Inferior parietal cortex (tissue), 1 donor: ENCODE measurements at regions not wholly inside any gene's neighbourhood (a gene's known extent, or its start where the extent isn't known, plus 50 kb on each side); places are given as distances from the start of the nearest gene placed in this dataset.

Experiments
- DNase-seq: peaks from one replicate; pipeline ENCODE4 v3.0.0-alpha.2; 2016; ENCODE audit errors: extremely low spot score

DNA sequence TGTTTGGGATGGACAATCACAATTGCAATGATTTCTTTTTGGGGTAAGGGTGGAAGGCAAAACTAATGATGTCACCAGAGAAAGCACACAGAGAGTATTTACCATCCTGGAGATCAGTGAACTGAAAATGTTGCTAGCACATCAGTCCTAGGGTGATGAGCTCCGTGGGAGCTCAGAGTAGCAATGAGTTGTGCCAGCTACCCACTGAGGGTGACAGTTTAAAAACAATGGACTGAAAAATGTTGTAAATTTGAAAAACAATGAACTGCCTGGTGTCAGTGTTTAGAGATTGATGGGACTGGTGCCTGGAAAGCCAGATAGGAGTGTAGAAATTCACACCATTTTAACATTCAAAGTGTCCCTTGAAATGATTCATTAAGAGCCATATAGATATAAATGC is 198.5 kb downstream of the ATP23 start:
- no peak for DNase-seq

DNA sequence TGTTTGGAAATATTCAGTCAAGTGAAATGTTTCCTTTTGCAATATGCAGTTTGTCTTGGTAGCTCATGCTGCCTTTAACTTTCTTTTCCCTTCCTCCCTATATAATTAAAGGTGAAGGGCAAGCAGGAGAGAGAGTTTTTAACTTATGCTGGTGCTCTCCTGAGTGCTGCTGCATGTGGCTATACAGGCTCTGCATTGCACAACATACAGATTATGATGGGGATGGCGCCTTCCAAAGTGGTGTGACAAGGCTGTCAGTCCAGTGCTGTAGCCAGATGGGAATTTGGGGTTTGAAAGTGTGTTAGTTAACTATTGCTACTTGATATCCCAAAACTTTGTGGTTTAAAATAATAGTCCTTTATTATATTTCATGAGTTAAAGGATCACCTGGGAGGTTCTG is 199.0 kb downstream of the ATP23 start:
- DNase-seq: no peak

DNA sequence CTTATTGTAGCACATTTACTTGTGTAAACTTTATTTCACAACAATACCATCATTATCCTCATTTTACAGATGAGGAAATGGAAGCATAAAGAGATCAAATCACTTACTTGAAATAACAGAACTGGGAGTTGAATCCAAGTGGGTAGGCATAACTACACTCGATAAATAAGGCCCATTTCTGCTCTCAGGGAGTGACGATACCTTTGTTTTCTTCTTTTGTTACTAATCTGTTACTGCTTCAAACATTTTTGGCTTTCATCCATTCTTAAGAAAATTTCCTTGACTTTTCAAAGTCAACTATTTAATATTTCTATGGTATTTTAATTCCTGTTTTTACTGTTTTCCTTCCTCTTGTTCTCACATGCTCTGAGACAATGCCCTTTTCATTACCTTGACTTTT is 201.6 kb downstream of the ATP23 start:
- DNase-seq: no peak

DNA sequence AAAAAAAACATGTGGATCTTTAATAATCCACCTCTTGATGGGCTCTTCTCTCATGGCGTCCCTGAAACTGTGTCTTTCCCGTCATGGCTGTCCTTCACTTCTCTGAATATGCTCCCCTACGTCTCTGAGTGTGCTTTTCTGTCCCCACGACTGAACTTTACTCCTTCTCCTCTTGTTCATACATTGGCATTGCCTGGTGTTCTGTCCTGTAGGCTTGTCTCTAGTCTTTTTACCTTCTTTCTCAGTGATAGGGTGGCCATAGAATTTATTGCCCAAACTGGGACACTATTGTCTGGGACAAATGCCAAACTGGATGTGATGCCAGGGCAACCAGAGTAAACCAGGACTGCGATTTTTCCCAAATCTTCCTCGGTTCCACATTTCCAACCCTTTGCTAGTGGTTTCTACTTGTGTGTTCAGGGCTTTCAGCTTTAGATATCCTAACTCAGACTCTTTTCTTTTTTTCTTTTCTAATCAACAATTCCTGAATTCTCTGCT is 202.2 kb downstream of the ATP23 start:
- no peak for DNase-seq

DNA sequence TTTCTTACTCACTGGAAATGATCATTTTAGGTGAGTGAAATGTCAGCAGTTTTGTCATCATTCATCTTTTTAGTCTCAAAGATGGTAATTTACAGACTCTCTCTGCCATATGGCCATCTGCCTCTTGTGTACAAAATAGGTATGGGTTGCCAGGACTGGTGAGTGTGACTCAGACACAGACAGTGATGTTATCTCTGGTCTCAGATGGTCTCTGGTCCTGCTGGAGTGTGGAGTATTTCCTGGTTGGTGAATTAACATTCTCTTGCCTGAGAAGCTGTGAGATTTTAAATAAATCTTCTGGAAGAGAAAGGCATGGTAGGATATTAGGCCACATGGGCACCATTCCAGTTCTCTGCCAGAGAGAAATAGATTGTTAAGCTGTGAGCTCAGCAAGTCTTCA is 207.0 kb downstream of the ATP23 start:
- peak; percentile 34 for DNase-seq

DNA sequence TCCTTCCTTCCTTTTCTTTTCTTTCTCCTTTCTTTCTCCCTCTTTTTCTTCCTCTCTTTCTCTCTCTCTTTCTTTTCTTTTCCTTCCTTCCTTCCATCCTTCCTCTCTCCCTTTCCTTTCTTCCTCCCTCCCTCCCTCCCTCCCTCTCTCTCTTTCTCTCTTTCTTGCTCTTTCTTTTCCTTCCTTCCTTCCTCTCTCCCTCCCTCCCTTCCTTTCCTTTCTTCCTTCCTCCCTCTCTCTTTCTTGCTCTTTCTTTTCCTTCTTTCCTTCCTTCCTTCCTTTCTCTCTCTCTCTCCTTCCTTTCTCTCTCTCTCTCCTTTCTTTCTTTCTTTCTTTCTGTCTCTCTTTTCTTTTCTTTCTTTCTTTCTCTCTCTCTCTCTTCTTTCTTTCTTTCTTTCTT is 207.6 kb downstream of the ATP23 start:
- DNase-seq: no peak

DNA sequence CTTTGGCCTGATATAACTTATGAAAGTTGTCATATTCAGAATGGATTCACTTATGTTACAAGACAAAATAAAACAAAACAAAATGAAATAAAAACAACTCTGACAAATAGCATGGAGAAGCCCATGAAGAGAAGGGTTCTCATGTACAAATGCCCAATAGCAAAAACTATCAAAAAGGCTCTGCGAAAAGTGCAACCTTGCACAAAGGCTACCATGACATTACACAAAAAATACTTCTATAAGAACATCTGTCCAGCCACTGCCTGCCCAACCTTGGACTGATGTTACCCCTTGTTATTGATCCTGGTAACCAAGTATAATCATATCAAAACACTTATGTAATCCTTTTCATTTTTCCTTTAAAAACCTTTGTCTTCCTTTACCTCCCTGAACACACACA is 213.0 kb downstream of the ATP23 start:
- DNase-seq: no peak

DNA sequence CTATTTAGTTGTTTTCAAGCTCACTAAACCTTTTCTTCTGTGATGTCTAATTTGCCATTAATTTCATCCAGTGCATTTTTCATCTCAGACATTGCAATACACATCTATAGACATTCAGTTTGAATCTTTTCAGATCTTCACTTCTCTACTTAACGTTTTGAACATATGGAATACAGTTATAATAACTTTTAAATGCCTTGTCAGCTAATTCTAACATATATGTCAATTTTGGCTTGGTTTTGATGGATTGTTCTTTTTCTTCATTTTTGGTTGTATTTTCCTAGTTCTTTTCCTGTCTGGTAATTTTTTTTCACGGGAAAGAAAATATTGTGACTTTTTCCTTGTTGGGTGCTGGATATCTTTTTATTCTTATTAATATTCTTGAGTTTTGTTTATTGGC is 215.3 kb downstream of the ATP23 start:
- DNase-seq: no peak

DNA sequence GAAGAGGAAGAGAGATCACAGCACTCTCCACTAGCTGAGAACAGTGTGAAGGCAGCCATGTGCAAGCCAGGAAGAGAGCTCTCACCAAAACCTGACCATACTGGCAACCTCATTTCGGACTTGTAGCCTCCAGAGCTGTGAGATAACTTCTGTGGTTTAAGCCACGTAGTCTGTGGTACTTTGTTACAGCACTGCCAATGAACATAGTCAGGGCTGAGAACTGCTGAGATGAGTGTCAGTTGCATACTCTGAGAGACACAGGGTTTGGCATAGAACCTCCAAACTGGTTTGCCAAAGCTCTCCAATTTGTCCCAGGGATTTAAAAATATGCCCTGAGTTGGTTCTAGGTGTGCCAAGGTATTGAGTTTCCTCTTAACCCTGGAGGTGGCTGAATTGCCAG is 218.6 kb downstream of the ATP23 start:
- no peak for DNase-seq

DNA sequence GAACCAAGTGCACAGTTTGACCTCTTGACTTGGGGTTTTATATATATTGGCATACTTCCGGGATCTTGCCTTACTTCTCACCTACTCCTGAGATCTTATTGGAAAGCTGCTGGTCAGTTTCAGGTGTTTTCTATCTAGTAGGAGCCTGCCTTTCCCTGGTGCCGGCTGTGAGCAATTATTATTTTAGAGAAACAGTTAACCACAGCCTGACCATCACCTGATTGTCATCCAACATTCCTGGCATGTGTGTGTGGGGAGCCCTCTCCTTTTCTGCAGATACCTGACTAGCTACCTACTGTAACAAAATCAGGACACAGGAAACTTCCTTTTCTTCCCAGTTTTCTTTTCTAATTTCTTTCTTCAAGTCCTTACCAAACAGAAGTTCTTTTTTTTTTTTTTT is 220.4 kb downstream of the ATP23 start:
- no peak for DNase-seq

DNA sequence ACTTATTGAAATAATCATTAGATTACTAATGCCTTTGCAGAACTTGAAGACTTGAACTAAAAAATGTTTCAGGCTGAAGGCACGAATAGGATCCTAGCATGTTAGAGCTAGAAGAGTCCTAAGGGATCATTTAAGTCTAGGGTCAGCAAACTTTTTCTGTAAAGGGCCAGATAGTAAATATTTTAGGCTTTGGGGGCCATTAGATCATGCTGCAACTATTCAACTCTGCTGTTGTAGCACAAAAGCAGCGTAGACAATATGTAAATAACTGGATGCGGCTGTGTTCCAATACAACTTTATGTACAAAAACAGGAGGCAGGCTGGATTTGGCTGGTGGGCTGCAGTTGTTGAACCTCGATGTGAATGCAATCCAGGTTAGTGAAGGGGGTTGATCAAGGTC is 221.7 kb downstream of the ATP23 start:
- DNase-seq: no peak

DNA sequence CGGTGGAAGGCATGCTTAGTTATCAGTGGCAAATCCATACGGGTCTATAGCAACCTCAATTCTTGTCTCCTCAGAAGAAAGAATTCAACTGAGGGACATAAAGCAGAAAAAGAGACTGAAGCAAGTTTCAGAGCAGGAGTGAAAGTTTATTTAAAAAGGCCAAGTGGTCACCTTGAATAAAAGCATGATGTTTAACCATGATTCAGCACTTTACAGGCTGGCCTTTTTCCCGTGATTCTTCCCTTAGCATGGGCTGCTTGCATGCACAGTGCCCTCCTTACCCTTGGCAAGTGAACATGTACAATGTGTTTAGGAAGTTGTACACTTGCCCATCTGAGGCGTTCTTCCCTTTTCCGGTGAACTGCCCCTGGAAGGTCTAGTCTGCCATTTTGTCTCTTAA is 225.3 kb downstream of the ATP23 start:
- no peak for DNase-seq

DNA sequence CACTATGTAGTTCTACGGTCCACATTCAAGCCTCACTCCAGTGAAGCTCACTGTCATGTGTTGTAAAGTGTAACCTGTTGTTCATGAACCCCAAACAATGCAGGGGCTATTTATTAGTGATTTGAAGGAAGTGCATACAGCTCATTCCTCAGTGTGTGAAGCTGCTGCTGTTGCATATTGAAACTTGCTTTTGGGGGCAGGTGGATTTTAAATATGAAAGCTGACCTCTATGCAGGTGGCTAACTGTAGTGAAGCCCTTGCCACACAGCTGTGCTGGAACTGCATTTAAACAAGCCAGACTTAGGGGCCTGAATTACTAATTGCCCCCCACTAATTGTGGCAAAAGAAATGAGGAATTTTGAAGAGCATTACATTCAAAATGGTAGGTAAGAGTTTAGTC is 226.3 kb downstream of the ATP23 start:
- DNase-seq: no peak

DNA sequence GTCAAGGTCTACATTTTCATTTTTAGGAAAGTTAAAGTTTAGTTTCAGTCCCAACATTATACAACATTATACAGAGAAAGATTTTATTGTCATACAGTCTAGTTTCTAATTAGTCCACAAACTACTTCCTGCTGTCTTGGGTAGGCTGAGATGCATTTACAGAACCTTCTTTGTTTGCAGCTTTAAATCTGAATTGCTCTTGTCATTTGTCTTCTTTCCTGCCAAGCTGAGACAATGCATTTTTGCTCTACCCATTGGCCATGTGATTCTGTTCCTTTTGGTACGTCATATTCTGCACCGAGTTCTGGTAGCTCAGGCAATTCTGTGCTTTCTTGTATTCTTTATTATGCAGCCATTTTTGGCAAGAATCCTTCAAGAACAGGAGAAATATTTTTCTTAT is 228.5 kb downstream of the ATP23 start:
- DNase-seq: peak; percentile 24

DNA sequence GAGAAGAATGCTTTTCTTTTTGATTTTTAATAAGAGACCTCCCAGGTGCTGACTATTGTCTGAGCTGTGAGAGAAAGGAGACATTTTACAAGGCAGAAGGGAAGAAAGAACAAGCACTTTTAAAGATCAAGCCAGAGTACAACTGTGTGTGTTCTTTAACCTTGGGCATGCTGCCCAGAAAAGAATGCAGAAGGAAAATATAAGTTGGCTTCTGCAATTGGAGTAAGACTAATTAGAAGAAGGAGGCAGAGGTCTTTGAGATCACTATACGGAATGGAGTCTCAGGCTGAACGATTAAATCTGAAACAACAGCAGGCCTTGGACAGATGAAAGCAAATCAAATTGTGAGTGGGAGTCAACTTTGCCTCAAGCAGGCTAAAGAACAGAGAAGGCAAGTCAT is 230.5 kb downstream of the ATP23 start:
- no peak for DNase-seq

DNA sequence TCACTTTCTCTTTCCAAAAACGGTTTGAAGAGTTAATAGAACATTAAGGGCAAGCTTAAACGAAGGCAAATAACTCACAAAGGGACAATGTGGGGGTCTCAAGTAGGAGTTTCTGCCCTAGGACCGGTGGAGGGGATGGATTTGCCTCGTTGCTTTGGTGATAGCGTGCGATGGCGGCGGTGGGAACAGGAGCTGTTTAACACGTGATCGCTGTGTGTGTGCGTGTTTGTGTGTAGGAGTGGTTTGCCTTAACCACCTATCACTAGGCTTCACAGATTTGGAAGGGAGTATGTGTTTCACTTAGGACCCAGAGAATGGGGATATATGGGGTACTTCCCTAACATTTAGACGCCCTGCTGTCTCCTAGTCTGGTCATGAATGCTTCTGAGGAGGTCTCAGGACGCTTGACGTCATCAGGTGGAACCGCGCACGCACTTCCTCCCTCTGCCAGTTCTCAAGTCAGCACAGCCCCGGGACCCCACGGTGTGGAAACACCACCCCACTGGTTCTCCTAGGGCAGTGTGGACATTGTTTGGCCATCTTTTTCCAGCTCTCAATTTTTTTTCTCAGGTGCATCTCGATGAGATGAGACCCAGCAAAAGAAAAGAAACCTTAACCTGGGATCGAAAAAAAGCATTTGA is 231.2 kb downstream of the ATP23 start:
- no peak for DNase-seq

DNA sequence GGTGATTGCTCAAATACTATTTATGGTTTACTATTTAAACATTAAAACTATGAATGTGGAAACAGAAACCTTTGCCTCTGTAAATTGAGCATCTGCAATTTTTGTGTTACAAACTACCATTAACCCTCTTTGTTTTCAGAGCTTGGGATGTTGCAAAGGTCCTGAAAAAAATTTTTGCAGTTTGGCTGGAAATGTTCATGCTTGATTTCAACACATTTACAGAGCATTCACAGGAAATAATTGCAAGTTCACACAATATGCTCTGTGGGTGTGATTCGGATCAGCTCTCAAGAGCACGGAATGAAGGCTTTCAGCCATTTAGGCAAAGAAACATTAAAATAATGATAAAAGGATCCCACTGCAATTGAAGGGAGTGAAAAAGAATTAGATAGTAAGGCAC is 232.9 kb downstream of the ATP23 start:
- DNase-seq: no peak

DNA sequence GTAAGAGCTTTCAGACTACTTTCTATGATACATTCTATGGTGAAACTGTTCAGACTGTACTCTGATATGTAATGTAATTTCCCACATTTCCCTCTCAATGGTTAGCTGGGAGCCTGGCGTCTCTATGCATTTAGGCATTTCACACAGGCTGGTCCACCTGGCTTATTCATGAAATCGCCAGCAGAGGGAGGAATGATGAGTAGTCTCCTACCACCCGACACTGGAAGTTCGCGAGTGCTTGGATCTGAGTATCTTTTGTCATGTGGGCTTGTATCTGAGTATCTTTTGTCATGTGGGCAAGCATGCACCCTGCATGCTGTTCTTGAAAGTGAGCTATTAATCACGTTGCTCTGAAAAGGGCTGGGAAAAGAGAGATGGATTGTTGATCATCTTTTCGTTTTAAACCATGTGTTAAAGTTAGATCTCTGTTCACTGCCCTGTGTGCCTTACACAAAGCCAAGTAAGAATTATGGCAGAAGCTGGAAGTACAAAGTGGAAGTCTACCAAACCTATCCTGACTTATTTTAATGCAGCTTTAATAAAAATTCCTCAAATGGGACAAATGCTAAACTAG is 235.0 kb downstream of the ATP23 start:
- no peak for DNase-seq

DNA sequence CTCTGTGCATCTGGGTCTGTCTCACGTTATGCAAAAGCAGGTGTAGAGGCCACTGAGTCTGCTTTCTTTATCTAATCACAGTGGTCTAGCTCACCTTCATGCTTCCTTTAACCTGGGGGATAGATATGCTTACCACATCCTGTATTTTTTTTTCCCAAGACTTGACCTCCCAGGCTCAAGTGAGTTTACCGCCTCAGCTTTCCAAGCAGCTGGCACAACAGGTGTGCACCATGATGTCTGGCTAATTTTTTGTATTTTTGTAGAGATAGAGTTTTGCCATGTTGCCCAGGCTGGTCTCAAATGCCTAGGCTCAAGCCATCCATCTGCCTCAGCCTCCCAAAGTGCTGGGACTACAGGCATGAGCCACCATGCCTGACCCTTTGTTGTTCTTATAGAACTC is 236.0 kb downstream of the ATP23 start:
- no peak for DNase-seq

DNA sequence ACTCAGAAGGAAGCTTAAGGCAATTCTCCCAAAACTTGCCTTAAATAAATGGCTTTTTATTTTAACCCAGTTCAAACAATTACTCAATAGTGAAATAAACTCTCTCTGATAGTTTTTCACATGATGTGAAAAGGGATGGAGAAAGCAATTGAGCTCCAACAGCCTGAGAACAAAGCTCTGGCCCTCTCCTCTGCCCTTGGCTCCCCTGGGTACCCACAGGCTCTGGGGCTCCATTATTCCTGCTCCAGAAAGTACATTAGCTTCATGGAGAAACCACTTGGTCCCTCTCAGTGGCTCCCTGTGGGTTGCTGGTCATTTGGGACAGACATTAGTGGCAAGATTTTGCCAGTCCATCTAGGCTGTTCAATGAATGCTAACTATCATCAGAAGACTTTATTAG is 242.8 kb downstream of the ATP23 start:
- no peak for DNase-seq

DNA sequence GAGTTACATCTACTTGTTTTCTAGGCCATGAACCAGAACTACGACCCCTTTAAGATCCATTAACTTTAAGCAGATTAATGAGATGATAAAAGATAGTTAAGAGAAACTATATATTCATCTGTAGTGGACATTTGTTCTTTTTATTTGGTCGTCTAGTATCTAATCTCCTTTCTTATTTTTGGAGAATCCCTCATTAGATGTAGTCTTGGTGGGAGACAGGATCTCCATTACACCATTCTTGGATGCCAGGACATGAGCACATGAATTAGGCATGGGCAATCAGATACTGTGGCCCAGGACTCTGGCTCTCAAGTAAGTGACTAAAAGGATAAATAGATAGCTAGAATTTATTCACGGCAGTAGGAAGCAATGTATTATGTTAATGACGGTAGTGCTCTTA is 245.0 kb downstream of the ATP23 start:
- DNase-seq: no peak

DNA sequence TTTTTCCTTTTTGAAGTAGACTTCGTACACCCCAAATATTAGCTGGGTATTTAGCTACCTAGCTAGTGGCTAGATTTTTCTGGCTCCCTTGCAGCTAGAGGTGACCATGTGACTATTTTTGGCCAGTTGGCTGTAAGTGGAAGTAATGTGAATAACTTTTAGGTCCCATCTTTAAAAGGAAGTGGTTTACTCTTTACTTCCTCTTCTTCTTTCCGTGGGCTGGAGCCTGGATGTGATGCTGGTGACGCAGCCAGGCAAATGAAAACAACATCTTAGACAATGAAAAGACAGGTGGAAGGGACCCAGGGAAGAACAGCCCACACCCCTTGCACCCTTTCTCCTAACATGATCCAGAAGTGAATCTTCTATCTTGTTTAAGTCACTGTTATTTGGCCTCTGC is 245.5 kb downstream of the ATP23 start:
- DNase-seq: no peak

DNA sequence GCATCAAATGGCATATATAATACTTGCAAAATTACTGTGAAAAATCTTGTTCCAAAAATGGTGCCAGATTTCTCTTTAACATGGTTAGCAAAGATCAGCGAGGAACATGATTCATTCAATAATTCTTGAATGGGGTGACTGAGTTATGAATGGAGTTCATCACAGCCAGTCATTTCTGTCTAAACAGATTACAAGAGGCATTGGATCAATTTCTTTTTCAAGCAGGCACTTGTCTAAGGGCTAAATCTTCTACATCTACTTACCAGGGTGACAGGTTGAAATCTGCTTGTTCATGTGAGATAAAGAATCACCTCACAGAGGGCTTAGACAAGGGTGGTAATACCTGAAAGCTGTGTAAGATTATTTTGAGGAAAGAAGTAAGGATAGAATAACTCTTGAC is 247.7 kb downstream of the ATP23 start:
- DNase-seq: no peak

DNA sequence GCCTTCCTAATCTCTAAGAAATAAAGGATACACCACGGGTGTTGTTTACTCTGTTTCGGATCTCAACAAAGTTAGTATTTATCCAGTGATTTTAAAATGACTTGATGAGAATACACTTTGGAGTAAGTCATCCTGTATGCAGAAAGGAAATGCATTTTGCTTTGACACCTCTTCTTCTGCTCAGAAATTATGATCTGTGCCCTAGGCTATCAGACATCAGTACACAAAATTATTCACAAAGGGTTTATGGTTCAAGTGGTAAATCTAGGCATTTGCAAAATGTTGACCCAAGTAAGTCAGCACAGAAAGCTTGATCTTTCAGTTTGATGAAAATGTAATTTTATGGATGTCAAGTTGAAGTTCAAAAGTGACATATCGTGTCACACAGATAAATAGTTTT is 248.5 kb downstream of the ATP23 start:
- no peak for DNase-seq
